ENCODE measurements at regions not wholly inside any gene's neighbourhood (a gene's known extent, or its start where the extent isn't known, plus 50 kb on each side); places are given as distances from the start of the nearest gene placed in this dataset.

GRCh38 chr7:45456747-45457524 is 117.2 kb upstream of the ADCY1 start:
- H3K27me3 Mint-ChIP-seq: peaks cover 5% of the 10 kb centered on the region
- H3K9me3 Mint-ChIP-seq: no peaks in the 10 kb centered on the region
- no peak overlapping the region for H3K27ac Mint-ChIP-seq
- no peak overlapping the region for H3K4me3 Mint-ChIP-seq
- H3K4me1 Mint-ChIP-seq: no peaks in the 10 kb centered on the region
- H3K36me3 Mint-ChIP-seq: no peaks in the 10 kb centered on the region

- H3K4me1 Mint-ChIP-seq: no peaks in the 10 kb centered on the region
- H3K27ac Mint-ChIP-seq: peak overlapping the region in 1 of 3 donors; percentile 67
- H3K4me3 Mint-ChIP-seq: no peak overlapping the region
- H3K27me3 Mint-ChIP-seq: peaks cover 5% of the 10 kb centered on the region
- H3K36me3 Mint-ChIP-seq: no peaks in the 10 kb centered on the region
- no peaks in the 10 kb centered on the region for H3K9me3 Mint-ChIP-seq
Observed at GRCh38 chr7:45457591-45457990, 116.6 kb upstream of the ADCY1 start.

- Mint-ChIP-seq H3K27ac (no peak overlapping the region), H3K36me3 (no peaks in the 10 kb centered on the region), H3K9me3 (peaks cover 0 to 4% (median 0%) of the 10 kb centered on the region in 3 donors), H3K4me3 (no peak overlapping the region), H3K4me1 (no peaks in the 10 kb centered on the region), H3K27me3 (peaks cover 3% of the 10 kb centered on the region)
Observed at GRCh38 chr7:45459476-45459875, 114.7 kb upstream of the ADCY1 start.

DNA sequence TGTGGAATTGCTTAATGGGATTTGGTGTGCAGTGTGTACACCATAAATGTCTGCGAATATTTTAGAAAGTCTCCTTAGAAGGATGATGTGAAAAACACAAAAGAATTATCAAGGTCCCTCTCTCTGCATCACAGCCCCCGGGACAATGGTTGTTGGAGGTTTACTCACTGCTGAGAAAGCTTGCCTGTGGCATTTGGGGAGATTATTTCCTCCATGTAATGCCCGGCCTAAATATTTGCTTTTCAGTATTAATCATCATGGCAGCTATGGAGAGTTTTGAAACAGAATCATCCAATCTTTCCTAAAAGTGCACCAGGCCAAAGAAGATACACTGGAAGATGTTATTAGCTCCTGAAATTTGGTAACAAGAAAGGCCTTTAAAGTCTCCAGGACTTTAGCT is 113.8 kb upstream of the ADCY1 start:
- H3K4me1 Mint-ChIP-seq: no peaks in the 10 kb centered on the region
- no peak overlapping the region for H3K27ac Mint-ChIP-seq
- H3K27me3 Mint-ChIP-seq: peaks cover 3% of the 10 kb centered on the region
- no peak overlapping the region for H3K4me3 Mint-ChIP-seq
- peaks cover 0 to 4% (median 0%) of the 10 kb centered on the region in 3 donors for H3K9me3 Mint-ChIP-seq
- no peaks in the 10 kb centered on the region for H3K36me3 Mint-ChIP-seq

DNA sequence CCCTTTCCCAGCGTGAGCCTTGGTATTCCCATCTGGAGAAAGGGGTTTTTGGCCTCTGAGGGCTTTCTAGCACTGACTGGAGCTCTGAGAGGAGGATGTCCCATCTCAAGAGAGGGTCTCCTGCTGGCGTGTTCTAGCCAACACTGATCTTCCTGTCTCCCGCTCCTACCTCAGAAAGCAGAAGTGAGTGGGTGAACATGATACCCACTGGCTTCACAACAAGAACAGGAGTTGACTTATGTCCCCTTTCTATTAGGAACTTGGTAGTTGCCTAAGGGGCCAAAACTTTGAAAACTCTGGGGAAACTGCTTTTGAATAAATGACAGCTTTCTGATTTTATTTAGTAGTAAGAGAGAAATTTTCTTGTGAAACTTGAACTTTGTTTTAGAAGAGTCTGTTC is 113.1 kb upstream of the ADCY1 start:
- Mint-ChIP-seq H3K36me3 (no peaks in the 10 kb centered on the region), H3K27me3 (peaks cover 3% of the 10 kb centered on the region), H3K4me1 (no peaks in the 10 kb centered on the region), H3K27ac (no peak overlapping the region), H3K4me3 (no peak overlapping the region), H3K9me3 (peaks cover 0 to 4% (median 0%) of the 10 kb centered on the region in 3 donors)

DNA sequence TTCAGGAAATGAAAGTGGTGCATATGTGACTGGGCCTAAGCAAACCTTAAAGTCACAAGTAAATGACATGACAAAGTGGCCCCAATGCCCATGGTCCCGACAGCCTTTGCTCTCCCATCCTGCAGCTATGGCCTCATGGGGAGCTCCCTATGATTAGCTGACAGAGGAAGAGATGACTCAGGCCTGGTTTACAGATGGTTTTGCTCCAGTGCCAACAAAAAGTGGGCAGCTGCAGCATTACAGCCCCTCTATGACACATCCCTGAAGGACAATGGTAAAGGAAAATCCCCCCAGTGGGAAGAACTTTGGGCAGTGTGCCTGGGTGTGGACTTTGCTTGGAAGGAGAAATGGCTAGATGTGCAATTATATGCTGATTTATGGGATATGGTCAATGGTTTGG is 105.1 kb upstream of the ADCY1 start:
- no peaks in the 10 kb centered on the region for H3K9me3 Mint-ChIP-seq
- H3K4me1 Mint-ChIP-seq: no peaks in the 10 kb centered on the region
- no peak overlapping the region for H3K27ac Mint-ChIP-seq
- H3K4me3 Mint-ChIP-seq: no peak overlapping the region
- H3K27me3 Mint-ChIP-seq: peaks cover 20% of the 10 kb centered on the region
- no peaks in the 10 kb centered on the region for H3K36me3 Mint-ChIP-seq

- H3K4me1 Mint-ChIP-seq: no peaks in the 10 kb centered on the region
- H3K27me3 Mint-ChIP-seq: peaks cover 20% of the 10 kb centered on the region
- no peak overlapping the region for H3K27ac Mint-ChIP-seq
- no peaks in the 10 kb centered on the region for H3K9me3 Mint-ChIP-seq
- no peaks in the 10 kb centered on the region for H3K36me3 Mint-ChIP-seq
- no peak overlapping the region for H3K4me3 Mint-ChIP-seq
Observed at GRCh38 chr7:45470031-45470430, 104.1 kb upstream of the ADCY1 start.

DNA sequence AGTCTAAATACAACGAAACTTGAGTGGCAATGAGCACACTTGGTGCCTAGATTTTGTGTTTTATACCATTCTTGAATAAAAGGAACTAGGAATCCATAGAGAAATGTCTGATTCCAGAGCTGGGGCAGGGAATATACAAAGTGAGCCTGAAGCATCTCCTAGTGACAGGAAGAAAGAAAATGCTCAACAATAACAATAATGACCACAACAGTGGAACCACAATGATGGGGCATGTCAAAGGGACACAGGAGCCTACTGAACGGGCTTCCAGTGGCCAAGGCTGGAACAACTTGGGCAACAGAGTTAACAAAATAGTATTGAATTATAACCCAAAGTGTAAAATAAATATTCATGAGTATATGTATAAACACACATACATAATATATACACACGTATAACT is 94.4 kb upstream of the ADCY1 start:
- Mint-ChIP-seq H3K4me3 (no peak overlapping the region), H3K4me1 (peaks cover 0 to 2% (median 0%) of the 10 kb centered on the region in 3 donors), H3K36me3 (no peaks in the 10 kb centered on the region), H3K27me3 (peaks cover 4% of the 10 kb centered on the region), H3K27ac (no peak overlapping the region), H3K9me3 (peaks cover 0 to 3% (median 0%) of the 10 kb centered on the region in 3 donors)

DNA sequence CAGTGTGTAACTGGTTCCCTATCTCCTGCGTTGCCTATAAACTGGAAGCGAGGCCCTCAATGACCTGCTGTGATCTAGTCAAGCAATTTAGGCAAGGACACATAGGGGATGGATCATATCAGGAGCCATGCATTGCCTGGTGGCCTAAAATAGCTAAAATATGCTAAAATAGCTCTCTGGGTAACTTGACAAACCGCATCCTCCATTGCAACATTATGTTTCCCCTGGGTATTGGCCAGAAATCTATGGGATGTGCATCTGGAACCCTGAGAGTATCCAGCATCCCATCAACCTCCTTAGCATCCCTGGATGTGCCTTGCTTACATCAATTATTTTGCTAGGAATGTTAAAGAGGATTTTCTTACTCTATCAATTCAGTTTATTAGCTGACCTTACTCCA is 91.7 kb upstream of the ADCY1 start:
- no peak overlapping the region for H3K4me3 Mint-ChIP-seq
- H3K36me3 Mint-ChIP-seq: no peaks in the 10 kb centered on the region
- no peak overlapping the region for H3K27ac Mint-ChIP-seq
- peaks cover 0 to 2% (median 0%) of the 10 kb centered on the region in 3 donors for H3K9me3 Mint-ChIP-seq
- no peaks in the 10 kb centered on the region for H3K4me1 Mint-ChIP-seq
- H3K27me3 Mint-ChIP-seq: no peaks in the 10 kb centered on the region

DNA sequence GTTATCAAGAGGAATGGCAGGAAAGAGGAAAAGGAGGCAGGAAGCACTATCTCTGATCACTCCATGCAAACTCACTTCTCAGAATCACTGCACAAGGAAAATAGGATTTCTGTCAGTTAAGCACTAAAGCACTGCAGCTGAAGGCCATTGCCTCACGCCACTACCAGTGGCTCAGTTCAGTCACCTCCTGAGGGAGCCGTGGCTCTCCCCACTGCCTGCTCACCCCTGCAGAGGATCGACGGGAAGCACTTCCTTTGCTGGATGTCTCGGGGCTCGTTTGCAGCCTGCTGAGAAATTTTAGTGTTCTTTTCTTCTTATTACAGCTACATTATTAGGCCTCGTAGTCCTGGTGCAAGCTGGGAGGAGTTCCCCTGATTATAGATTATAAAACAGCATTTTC is 90.1 kb upstream of the ADCY1 start:
- Mint-ChIP-seq H3K9me3 (peaks cover 0 to 2% (median 0%) of the 10 kb centered on the region in 3 donors), H3K27ac (no peak overlapping the region), H3K4me1 (no peaks in the 10 kb centered on the region), H3K27me3 (no peaks in the 10 kb centered on the region), H3K36me3 (no peaks in the 10 kb centered on the region), H3K4me3 (no peak overlapping the region)

DNA sequence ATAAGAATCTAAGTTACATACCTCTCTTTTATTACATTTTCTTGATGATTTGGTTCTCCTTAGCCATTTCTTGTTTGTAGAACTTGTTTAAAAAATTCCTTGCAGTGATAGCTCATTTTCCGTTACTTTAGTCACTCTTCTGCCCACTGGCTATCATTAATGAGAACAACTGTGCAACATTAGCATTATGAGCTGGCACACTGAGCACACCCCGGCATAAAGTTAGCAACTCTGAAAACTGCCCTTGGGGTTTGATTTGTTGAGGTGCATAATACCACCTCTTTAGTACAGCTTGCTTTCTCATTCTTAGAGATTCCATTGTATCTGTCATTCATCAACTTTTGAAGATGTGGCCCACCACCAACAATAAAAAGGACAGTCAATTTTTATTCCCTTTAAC is 87.6 kb upstream of the ADCY1 start:
- no peak overlapping the region for H3K4me3 Mint-ChIP-seq
- H3K4me1 Mint-ChIP-seq: no peaks in the 10 kb centered on the region
- H3K27ac Mint-ChIP-seq: no peak overlapping the region
- H3K36me3 Mint-ChIP-seq: no peaks in the 10 kb centered on the region
- H3K27me3 Mint-ChIP-seq: no peaks in the 10 kb centered on the region
- peaks cover 0 to 1% (median 0%) of the 10 kb centered on the region in 3 donors for H3K9me3 Mint-ChIP-seq

GRCh38 chr7:45494885-45495284 is 79.3 kb upstream of the ADCY1 start:
- Mint-ChIP-seq H3K36me3 (no peaks in the 10 kb centered on the region), H3K4me1 (no peaks in the 10 kb centered on the region), H3K27ac (no peak overlapping the region), H3K4me3 (no peak overlapping the region), H3K9me3 (peaks cover 3 to 9% (median 3%) of the 10 kb centered on the region in 3 donors), H3K27me3 (peaks cover 8% of the 10 kb centered on the region)

GRCh38 chr7:45495618-45496017 is 78.5 kb upstream of the ADCY1 start:
- no peaks in the 10 kb centered on the region for H3K36me3 Mint-ChIP-seq
- H3K4me1 Mint-ChIP-seq: no peaks in the 10 kb centered on the region
- H3K27ac Mint-ChIP-seq: no peak overlapping the region
- no peak overlapping the region for H3K4me3 Mint-ChIP-seq
- peaks cover 8% of the 10 kb centered on the region for H3K27me3 Mint-ChIP-seq
- H3K9me3 Mint-ChIP-seq: peaks cover 1 to 9% (median 3%) of the 10 kb centered on the region in 3 donors

DNA sequence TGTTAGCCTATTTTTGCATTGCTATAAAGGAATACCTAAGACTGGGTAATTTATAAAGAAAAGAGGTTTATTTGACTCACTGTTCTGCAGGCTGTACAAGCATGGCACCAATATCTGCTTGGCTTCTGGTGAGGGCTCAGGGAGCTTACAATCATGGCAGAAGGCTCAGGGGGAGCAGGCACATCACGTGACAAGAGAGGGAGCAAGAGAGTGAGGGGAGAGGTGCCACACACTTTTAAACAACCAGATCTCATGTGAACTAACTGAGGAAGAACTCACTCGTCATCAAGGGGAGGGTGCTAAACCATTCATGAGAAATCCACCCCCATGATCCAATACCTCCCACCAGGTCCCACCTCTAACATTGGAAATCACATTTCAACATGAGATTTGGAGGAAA is 73.9 kb upstream of the ADCY1 start:
- Mint-ChIP-seq H3K36me3 (peaks cover 2% of the 10 kb centered on the region), H3K27ac (peak overlapping the region in 1 of 3 donors; percentile 56), H3K4me3 (no peak overlapping the region), H3K27me3 (peaks cover 8% of the 10 kb centered on the region), H3K9me3 (peaks cover 1 to 7% (median 6%) of the 10 kb centered on the region in 3 donors), H3K4me1 (no peaks in the 10 kb centered on the region)

GRCh38 chr7:45501791-45502190 is 72.4 kb upstream of the ADCY1 start:
- peaks cover 2% of the 10 kb centered on the region for H3K36me3 Mint-ChIP-seq
- peaks cover 0 to 3% (median 0%) of the 10 kb centered on the region in 3 donors for H3K4me1 Mint-ChIP-seq
- peaks cover 3 to 17% (median 14%) of the 10 kb centered on the region in 3 donors for H3K9me3 Mint-ChIP-seq
- H3K4me3 Mint-ChIP-seq: no peak overlapping the region
- H3K27me3 Mint-ChIP-seq: peaks cover 3% of the 10 kb centered on the region
- no peak overlapping the region for H3K27ac Mint-ChIP-seq

DNA sequence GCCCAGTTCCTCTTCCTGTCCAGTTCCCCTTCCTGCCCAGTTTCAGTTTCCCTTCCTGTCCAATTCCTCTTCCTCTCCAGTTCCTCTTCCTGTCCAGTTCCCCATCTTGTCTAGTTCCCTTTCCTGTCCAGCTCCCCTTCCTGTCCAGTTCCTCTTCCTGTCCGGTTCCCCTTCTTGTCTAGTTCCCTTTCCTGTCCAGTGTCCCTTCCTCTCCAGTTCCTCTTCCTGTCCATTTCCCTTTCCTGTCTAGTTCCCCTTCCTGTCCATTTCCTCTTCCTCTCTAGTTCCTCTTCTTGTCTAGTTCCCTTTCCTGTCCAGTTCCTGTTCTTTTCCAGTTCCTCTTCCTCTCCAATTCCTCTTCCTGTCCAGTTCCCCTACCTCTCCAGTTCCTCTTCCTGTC is 68.1 kb upstream of the ADCY1 start:
- Mint-ChIP-seq H3K4me1 (peaks cover 0 to 3% (median 0%) of the 10 kb centered on the region in 3 donors), H3K9me3 (peaks cover 6 to 32% (median 17%) of the 10 kb centered on the region in 3 donors), H3K4me3 (no peak overlapping the region), H3K27ac (no peak overlapping the region), H3K27me3 (no peaks in the 10 kb centered on the region), H3K36me3 (peaks cover 2% of the 10 kb centered on the region)
